Dedifferentiated amniotic fluid mesenchymal stem cell (primary cell): ENCODE measurements at regions not wholly inside any gene's neighbourhood (a gene's known extent, or its start where the extent isn't known, plus 50 kb on each side); places are given as distances from the start of the nearest gene placed in this dataset.

ENCODE experiments used
- DNase-seq: peaks from one replicate; pipeline ENCODE4 v3.0.0-alpha.2; 2016; ENCODE audit errors: extremely low spot score

- no peak for DNase-seq
These were observed 65.9 kb downstream of the EFNB1 start for GRCh38 chrX:68894513-68895340.

DNA sequence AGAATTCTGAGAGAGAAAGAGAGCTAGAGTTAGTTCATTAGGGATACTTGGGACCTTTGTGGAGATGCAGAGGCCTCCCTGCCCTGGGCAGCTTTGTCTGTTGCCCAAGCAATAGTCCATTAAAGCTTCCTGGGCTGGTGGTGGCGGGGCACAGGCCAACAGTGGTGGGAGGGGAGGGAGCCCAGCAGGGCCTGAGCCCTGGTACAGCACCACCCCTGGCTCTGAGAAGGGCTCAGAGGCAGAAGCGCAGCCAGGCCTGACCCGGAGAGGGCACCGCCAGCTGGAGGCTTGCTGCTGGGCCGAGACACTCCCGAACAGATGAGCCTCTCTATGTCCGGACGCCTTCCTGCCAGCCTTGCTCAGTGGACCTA is 65.3 kb downstream of the EFNB1 start:
- no peak for DNase-seq

DNA sequence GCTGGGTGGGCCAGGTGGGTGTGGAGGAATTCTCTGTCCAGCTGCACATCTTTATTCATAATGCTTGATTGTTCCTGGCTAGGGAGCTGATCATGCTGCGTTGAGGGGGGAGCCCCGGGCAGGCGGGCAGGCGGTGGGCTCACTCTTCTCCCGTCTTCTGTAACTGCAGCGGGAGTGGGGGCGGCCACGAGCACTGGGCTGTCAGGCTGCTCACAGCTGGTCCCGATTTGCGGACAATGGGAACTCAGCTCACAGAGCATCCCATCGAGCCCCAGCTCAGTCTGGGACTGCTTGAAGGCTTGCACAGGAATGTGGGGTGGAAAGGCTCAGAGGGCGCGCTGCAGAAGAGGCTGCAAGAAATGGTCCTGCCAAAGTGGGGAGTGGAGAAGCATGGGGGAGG is 63.8 kb downstream of the EFNB1 start:
- DNase-seq: no peak

DNA sequence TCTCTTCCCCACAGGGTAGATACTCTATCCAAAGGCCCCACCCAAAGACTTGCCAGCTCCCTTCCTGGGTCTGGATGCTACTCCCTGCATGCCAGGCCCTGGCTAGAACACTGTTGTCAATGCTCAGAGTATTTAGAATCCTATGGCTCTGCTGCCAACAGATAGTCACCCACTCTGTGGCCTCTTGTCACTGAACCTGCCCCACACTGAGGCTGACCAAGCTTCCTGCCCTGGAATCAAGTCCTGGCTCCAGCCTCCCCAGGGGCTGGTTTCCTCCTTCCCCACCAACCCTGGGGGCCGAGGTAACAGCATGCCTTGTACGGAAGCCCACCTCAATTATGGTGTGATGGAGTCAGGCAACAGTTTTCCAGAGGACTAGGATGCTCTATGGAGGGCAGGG is 63.3 kb downstream of the EFNB1 start:
- no peak for DNase-seq
